Fibroblast of the aortic adventitia (primary cell): ENCODE measurements at regions not wholly inside any gene's neighbourhood (a gene's known extent, or its start where the extent isn't known, plus 50 kb on each side); places are given as distances from the start of the nearest gene placed in this dataset.
"Not testable (repeated sequence)": the region's sequence is repeated elsewhere in the genome, so short reads cannot be mapped to it uniquely, and the experiment has no call there.

Experiments
- DNase-seq: peaks from one replicate; pipeline ENCODE4 v3.0.0-alpha.2; 2010; ENCODE audit warnings: low read depth
- H3K4me3 ChIP-seq: 2 replicates; pipeline ENCODE4 v1.5.1; 2011; ENCODE audit warnings: low read depth, mild to moderate bottlenecking, control low read depth, low read length, moderate library complexity
- CTCF ChIP-seq: IDR thresholded peaks from 2 replicates; pipeline ENCODE4 v1.5.1; 2011; ENCODE audit warnings: mild to moderate bottlenecking, low read length, control low read depth, inconsistent platforms; ENCODE audit not compliant: insufficient read depth

DNA sequence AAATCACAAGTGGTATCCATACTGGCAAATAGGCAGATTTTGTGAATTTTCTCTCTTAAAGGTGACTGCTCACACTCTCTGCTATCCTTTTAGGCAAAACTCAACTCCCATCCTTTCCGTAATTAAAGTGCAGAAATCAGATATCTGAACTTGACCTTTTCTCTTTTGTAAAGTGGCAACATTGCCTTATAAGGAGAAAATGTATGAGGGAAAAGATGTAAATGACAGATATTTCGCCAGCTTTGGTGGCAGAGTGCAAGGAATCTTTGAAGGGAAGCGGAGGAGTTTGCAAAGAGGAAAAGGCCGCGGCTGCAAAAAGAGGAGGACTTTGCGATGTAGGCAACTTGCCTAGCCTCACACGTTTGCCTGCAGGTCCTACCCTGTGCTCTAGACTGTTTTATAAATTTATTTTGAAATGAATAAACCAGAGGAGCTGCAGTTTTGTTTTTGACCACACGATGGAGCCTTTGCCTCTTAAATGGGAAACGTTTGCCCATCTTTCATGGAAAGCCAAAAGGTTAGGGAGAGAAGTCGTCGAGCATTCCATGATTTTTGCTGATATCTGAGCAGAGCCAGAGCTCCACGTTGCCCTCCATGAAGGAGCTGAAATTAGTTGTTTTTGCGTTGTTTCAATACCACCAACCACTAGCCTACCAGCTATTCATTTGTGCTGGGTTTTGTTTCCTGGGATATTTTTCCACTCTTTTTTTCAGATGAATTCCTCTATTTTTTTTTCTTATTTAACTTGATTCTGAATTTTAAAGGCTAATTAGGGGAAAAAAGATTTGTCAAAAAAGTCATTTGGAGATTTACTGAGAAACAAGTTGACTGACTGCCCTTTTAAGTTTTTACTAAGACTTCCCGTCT lies 242.3 kb downstream of the LMX1A start:
- peak; percentile 64 for DNase-seq
- TF ChIP-seq CTCF, result peak; percentile 85

GRCh38 chr1:165112260-165112659 lies 244.3 kb downstream of the LMX1A start:
- DNase-seq, result no peak
- no peak for TF ChIP-seq CTCF

More for the DNA sequence above, 242.3 kb downstream of the LMX1A start:
- H3K4me3 ChIP-seq, result no peak overlapping the region

DNA sequence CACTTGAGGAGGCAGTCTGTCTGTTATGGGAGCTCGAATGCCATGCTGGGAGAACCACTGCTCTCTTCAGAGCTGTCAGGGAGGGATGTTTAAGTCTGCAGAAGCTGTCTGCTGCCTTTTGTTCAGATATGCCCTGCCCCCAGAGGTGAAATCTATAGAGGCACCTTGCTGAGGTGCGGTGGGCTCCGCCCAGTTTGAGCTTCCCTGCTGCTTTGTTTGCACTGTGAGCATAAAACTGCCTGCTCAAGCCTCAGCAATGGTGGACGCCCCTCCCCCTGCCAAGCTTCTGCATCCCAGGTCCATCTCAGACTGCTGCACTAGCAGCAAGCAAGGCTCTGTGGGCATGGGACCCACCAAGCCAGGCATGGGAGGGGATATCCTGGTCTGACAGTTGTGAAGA lies 247.5 kb downstream of the LMX1A start:
- H3K4me3 ChIP-seq, result no peak overlapping the region
- DNase-seq, result no peak
- no peak for TF ChIP-seq CTCF

More at GRCh38 chr1:165112260-165112659, 244.3 kb downstream of the LMX1A start:
- no peak overlapping the region for H3K4me3 ChIP-seq

DNA sequence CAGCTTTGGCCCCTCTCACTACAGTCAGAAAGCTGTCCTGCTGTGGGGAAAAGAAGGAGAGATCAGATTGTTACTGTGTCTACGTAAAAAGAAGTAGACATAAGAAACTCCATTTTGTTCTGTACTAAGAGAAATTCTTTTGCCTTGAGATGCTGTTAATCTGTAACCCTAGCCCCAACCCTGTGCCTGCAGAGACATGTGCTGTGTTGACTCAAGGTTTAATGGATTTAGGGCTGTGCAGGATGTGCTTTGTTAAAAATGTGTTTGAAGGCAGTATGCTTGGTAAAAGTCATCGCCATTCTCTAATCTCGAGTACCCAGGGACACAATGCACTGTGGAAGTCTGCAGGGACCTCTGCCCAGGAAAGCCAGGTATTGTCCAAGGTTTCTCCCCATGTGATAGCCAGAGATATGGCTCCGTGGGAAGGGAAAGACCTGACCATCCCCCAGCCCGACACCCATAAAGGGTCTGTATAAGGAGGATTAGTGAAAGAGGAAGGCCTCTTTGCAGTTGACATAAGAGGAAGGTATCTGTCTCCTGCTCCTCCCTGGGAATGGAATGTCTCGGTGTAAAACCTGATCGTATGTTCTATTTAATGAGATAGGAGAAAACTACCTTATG lies 263.9 kb downstream of the LMX1A start:
- not testable (repeated sequence) for H3K4me3 ChIP-seq

DNA sequence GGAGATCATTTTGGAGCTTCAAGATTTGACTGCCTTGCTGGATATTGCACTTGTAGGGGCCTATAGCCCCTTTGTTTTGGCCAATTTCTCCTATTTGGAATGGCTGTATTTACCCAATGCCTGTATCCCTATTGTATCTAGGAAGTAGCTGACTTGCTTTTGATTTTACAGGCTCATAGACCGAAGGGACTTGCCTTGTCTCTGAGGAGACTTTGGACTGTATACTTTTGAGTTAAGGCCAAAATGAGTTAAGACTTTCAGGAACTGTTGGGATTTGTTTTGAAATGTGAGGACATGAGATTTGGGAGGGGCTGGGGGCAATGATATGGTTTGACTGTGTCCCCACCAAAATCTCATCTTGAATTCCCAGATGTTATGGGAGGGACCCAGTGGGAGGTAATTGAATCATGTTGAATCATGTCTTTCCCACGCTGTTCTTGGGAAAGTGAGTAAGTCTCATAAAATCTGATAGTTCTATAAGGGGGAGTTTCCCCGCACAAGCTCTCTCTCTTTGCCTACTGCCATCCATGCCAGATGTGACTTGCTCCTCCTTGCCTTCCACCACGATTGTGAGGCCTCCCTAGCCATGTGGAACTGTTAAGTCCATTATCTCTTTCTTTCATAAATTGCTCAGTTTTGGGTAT lies 276.1 kb downstream of the LMX1A start:
- no peak overlapping the region for H3K4me3 ChIP-seq
- no peak for TF ChIP-seq CTCF
- no peak for DNase-seq

More for the DNA sequence above, 263.9 kb downstream of the LMX1A start:
- not testable (repeated sequence) for DNase-seq

- no peak overlapping the region for H3K4me3 ChIP-seq
- DNase-seq, result no peak
- no peak for TF ChIP-seq CTCF
Measured at GRCh38 chr1:165078391-165078790, 278.1 kb downstream of the LMX1A start.
